Stimulated activated CD4-positive, alpha-beta T cell treated with anti-CD3 and anti-CD28 coated beads, Interleukin-2, amount 100 ng/mL, for 4 hours (primary cell): ENCODE measurements at regions not wholly inside any gene's neighbourhood (a gene's known extent, or its start where the extent isn't known, plus 50 kb on each side); places are given as distances from the start of the nearest gene placed in this dataset.

Source experiments
- DNase-seq: peaks from one replicate; pipeline ENCODE4 v3.0.0-alpha.2; 2020; ENCODE audit warnings: low read depth

GRCh38 chr2:133812826-133813617 lies 244.8 kb upstream of the NCKAP5 start:
- DNase-seq = no peak

DNA sequence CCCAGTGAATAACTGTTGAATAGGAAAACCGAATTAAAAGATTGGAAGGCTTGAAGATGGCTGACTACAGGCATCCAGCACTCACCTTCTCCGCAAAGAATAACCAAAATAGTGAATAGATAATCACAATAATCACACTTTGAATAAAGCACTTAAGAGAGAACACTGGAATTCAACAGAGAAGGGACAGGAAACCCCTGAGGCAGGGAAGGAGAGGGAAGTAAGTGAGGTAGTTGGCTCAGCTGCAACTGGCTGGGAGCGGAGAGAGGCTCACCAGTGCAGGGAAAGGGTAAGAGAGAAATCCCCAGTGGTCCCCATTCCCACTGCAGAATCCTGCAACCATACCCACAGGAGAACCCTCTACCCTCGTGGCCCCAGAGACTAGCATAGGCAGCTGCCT lies 246.6 kb upstream of the NCKAP5 start:
- DNase-seq = no peak

- no peak for DNase-seq
These were observed 247.8 kb upstream of the NCKAP5 start for GRCh38 chr2:133816037-133816436.

GRCh38 chr2:133817680-133818566 lies 249.7 kb upstream of the NCKAP5 start:
- DNase-seq = no peak

- no peak for DNase-seq
These were observed 250.4 kb upstream of the NCKAP5 start for GRCh38 chr2:133818661-133819060.

- no peak for DNase-seq
These were observed 251.6 kb upstream of the NCKAP5 start for GRCh38 chr2:133819906-133820305.

DNA sequence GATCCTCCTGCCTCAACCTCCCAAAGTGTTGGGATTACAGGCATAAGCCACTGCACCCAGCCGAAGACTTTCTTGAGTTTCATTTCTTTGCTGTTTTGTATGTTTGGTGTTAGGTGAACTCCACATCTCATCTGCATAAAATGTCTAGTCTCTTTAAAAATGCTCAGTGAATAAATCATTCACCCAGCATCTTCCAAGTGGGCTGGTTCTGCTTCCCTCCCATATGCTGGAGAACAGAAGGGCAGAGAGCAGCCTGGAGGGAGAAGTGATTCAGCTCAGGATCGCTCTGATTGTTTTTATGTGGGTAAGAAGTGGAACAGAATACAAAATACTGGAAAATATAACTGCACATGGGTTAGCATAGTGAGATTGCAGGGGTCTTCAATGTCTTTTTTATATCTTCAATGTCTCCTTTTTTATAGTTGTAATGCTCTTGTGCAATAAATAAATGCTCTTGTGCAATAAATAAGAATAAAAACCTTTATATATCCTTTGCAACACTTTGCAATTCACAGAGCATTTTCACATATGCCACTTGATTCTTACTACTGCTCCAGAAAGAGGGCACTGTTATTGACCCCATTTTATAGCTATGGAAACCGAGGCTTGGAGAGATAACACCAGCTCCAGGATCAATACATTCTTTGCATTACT lies 253.0 kb upstream of the NCKAP5 start:
- no peak for DNase-seq

DNA sequence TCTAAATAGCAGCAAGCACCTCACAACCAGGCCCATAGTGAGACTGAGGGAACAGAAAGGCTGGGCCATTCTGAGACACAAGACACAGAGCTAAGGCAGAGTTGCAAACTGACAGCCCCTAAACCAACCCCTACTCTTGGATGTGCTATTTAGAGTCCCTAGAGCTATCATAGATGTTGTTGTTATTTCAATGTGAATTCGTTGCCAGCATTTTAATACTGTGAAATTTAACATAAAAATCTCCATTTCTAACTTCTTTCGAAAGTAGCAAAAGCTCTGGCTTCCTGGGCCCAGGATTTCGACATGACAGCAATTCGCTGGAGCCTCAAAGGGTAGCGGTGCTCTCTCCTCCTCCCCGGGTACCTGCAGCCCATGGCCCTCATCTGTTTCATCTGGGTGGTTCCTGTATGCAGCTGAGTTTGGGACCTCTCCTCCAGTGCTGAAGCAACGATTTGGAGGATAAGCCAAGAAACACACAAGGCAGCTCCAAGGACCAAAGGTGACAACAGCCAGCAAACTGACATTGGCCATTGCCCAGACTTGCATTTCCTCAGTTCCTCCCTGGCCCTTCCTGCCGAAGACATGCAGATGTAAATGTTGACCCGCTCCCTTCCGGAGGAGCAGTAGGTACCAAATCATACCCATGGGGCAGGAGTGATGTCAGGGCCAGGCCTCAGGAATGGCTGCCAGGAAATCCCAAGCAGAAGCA lies 254.4 kb upstream of the NCKAP5 start:
- DNase-seq = no peak

GRCh38 chr2:133823226-133823550 lies 254.9 kb upstream of the NCKAP5 start:
- DNase-seq = no peak

DNA sequence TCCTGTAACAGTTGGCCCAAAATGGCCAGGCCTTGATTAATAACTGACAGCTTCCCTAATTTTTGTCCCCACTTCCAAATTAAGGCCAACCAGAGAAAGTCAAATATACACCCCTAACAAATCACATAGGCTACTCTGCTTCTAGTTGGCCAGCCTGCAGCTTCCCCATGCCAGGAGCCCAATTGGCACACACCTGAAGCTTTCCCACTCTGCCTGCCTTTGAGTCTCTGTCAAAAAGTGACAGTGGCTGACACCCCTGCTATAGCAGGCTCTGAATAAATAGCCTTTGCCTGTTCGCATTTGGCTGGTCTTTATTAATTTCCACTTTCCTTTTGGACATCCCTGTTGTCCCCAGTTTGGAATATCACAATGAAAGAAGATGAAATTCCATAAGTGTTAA lies 256.6 kb upstream of the NCKAP5 start:
- DNase-seq = no peak

DNA sequence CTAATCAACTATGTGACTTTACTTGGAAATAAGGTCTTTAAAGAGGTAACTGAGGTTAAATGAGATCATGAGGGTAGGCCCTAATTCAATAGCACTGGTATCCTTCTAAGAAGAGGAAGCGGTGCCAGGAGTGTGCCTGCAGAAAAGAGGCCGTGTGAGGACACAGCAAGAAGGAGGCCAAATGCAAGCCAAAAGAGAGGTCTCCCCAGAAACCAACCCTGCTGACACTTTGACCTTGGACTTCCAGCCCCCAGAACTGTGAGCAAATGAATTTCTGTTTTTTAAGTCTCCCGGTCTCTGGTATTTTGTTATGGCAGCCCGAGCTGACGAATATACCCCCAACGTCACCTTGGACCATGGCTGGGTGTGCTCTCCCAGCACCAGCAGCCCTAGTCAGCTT lies 257.5 kb upstream of the NCKAP5 start:
- DNase-seq = no peak

- DNase-seq = no peak
These were observed 260.6 kb upstream of the NCKAP5 start for GRCh38 chr2:133828913-133829312.

DNA sequence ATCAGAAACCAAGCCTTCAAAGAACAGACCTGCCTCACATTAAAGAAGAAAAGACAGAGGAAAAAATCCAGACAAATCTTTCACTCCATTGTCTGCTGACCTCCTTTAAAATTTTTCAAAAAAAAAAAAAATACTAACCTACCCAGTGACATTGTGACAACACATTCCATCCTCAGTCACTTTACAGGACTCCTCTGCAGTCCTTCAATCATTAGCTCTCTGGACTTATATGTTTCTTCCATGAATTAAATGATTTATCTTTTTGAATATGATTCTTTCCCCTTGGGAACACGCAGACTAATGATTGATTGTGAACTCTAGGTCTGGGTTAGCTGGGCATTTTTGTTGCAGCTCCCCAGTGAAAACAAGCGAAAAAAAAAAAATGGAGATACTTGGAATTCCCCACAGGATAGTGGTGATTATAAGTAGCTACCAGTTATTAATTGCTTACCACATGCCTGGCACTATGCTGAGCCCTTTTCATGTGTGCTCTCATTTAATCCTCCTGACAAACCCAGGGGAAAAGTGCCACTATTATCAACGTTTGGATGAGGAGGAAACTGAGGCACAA lies 261.3 kb upstream of the NCKAP5 start:
- no peak for DNase-seq

- no peak for DNase-seq
These were observed 265.5 kb upstream of the NCKAP5 start for GRCh38 chr2:133833746-133834145.

- no peak for DNase-seq
These were observed 267.8 kb upstream of the NCKAP5 start for GRCh38 chr2:133835821-133836619.

DNA sequence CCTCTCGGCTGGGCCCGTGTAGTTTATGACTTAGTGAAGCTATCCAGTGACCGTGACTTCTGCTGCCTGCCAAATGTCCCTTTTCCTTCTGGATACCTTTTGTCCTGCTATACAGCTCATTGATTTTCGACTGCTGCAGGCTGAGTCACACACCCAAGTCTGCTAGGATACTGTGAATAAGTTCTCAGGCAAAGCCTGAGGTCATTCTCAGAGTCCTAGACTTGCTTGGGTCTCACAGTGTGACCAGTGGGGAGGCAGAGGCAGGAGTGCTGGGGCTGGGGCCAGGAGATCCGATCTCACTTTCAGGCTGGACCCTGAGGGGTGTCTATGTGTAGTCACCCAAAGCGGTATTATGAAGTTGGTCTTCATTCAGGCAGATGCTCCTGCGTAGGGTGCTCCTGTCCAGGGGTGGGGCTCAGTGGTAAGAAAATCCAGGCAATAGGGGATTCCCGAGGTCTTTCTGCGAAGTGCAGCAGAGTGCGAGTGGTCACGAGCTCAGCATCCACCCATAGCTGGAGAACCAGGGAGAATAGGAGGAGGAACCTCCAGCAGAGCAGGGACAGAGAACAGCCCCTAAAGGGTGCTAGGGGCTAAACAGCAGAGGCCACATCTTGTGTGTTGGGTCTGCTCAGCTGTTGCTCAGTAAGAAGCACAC lies 268.6 kb upstream of the NCKAP5 start:
- DNase-seq = no peak

DNA sequence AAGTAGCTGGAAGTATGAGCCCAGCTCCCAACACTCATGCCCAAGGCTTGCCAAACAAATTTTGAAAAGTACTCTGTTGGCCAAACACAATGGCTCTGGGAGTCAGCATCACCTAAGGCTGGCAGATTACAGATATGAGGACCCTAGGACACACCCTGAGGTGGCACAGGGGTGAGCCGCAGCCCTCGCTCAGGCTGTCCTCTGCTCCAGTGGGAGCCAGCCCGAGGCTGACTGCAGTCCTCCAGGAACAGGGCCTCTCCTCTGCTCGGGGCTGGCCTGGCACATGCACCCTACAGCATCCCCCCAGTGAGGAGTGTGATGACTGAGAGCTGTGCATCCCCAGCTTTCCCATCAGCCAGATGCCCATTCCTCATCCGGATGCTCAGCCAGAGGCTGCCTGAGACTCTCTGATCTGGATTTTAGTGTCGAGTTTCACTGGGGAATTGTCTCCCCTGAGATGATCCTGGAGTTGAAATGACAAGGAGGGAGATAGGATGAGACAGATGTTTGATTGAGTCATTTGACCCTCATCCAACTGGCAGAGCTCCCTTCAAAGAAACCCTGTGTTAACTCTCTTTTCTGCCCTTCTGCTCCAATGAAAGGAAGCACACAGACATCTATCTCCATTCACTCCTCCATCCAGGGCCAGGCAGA lies 269.3 kb upstream of the NCKAP5 start:
- no peak for DNase-seq

- DNase-seq = no peak
These were observed 270.5 kb upstream of the NCKAP5 start for GRCh38 chr2:133838642-133839365.

DNA sequence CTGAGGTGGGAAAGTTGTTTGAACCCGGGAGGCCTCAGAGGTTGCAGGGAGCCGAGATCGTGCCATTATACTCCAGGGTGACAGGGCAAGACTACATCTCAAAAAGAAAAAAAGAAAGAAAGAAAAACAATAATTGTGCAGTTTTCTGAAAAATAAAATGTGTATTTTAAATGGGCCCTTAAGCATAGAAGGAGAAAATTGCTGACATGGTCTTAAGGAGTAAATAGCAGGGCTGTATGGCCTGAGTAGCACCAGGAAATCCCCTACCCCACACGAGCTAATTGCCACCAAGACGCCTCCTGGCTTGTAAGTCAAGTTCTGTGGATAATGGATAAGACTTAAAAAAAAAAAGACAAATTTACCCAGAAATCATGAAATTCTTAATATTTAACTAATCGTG lies 271.4 kb upstream of the NCKAP5 start:
- DNase-seq = no peak
